Head of caudate nucleus (tissue), 42 donors: ENCODE measurements at regions not wholly inside any gene's neighbourhood (a gene's known extent, or its start where the extent isn't known, plus 50 kb on each side); places are given as distances from the start of the nearest gene placed in this dataset.

Experiments
- DNase-seq, 42 donors: peaks; one replicate each; pipeline versions ENCODE4 v3.0.0 to v3.0.0-alpha.2; 2020 to 2021; ENCODE audit warnings: mixed read lengths in 7 of 42
- intact Hi-C: fragments of 100-400 bp; cut with DNase I; formaldehyde crosslinking; loops from one replicate; pipeline ENCODE4 v1.15.0; 2022

DNA sequence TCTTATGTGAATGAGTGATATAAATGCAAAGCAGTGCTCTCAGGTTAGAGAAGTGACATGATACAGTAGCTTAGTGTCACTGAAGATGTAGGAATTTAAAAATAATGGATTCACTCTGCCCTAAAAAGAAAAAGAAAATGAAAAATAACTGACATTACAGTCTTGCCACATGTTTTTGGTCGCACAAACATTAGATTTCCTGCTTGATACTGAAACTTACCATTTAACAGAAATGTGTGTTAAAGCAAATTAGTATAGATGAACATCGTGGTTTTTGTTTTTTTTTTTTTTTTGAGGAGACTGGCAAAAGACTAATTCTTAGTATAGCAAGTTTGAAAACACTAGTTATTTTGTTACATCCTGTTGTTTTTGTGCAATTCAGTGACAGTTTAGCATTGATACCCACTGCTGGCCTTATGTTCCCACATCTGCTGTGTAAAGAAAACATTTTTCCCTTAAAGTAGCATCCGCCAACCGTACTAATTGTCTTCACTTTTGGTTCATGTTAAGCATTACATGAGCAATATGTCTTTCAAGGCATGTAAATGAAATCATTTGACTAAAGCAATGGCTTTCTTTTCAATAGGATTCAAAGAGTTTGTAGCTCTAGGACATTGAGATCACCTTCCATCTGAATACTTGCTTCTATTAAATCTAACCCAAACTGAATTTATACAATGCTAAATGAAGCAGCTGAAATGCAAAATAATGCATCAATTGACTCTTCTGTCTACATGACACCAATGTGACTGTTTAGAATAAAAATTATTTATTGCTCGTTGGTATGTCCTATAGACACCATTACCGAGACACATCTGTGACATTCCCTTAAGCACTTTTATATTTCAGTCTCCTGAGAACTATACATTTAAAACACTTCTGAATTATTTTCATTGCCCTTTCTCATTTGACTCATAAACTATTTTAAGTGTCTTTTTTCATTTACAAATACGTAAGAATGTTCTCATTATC, 859.1 kb downstream of the MAT2B start:
- DNase-seq, result no peak
- intact Hi-C loops, result no loop called here

- no peak for DNase-seq
These were observed 865.4 kb downstream of the MAT2B start for GRCh38 chr5:164370841-164371240.

DNA sequence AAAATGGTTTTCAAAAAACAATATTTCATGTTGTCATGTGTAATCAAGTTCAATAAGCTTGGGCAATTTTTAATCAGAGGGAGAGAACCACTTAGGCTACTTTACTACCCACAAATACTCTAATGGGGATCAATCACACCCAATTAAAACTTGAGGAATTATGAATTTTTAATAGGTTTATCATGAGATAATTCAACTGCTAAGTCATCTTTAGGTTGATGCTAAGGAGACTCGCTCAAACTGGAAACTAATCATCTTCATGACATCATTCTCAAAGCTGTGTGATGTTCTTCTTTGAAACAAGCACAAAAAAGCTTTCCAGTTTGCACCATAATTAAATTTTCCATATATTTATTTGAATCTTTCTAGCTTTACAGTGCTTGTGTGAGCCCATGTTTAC, 867.5 kb downstream of the MAT2B start:
- intact Hi-C loops, result no loop called here
- no peak for DNase-seq

More at GRCh38 chr5:164370841-164371240, 865.4 kb downstream of the MAT2B start:
- intact Hi-C loops, result no loop called here

DNA sequence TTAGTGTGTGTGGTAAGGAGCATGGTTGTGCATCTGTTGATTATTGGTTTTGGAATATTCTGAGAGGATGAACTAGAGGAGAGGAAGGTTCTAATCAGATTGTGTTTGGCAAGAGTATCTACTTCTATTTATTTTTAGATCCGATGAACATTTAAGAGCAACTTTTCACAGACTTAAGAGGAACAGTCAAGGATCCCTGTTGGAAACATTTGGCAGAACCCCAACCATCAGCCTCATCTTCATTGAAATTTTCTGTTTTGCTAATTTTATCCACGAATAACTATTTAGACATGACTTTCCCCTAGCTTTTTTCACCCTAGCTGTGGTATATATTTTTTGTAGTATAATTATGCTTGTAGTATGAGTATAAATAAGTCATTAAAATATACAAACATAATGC, 868.5 kb downstream of the MAT2B start:
- DNase-seq, result no peak
- intact Hi-C loops, result no loop called here

- no peak for DNase-seq
- intact Hi-C loops, result no loop called here
These were observed 869.6 kb downstream of the MAT2B start for GRCh38 chr5:164375051-164375450.

- no peak for DNase-seq
These were observed 871.4 kb downstream of the MAT2B start for GRCh38 chr5:164376843-164377242.

GRCh38 chr5:164377746-164378145, 872.3 kb downstream of the MAT2B start:
- no peak for DNase-seq
- intact Hi-C loops, result no loop called here

More at GRCh38 chr5:164376843-164377242, 871.4 kb downstream of the MAT2B start:
- intact Hi-C loops, result no loop called here

- intact Hi-C loops, result no loop called here
- no peak for DNase-seq
These were observed 878.2 kb downstream of the MAT2B start for GRCh38 chr5:164383662-164384061.

DNA sequence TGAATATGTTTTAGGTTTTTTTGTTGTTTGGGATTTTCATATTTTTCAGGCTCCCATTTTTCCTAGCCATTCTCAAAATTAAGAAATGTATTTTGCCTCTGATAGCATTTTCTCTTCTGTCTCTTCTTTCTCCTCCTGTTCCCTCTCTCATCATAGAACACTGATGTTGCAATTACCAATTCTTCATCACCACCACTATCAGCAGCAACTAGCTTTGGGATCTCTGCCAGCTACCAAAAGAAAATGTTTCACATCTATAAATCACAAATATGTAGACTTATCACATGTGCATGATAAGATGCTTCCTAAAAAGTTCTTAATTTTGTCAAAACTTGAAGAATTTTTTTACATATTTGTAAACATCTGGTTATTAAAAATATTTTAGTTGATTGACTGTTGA, 887.1 kb downstream of the MAT2B start:
- no peak for DNase-seq

GRCh38 chr5:164394686-164395194, 889.3 kb downstream of the MAT2B start:
- DNase-seq, result no peak
- intact Hi-C loops, result no loop called here

More for the DNA sequence above, 887.1 kb downstream of the MAT2B start:
- intact Hi-C loops, result no loop called here

- intact Hi-C loops, result no loop called here
- DNase-seq, result no peak
These were observed 907.1 kb downstream of the MAT2B start for GRCh38 chr5:164412531-164412930.

GRCh38 chr5:164420161-164420560, 914.7 kb downstream of the MAT2B start:
- DNase-seq, result no peak
- intact Hi-C loops, result no loop called here

DNA sequence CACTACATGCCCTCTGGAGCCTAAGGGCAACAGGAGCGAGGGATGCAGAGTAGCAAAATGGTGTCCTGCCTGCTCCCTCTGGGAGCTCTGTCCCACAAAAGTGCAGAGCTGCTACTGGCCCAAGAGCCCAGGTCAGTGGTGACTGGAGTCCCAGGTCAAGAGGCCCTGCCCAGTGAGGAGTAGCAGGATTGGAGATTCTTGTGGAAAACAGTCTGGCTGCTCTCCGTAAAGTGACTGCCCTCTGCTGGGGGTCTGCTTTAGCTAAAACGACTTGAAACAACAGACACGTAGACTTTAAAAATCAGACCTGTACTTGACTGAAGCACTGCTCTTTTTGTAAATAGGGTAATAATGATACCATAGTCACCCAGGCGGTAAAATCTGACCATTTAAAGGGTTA, 917.0 kb downstream of the MAT2B start:
- intact Hi-C loops, result no loop called here
- DNase-seq, result no peak

- intact Hi-C loops, result no loop called here
- no peak for DNase-seq
These were observed 926.4 kb downstream of the MAT2B start for GRCh38 chr5:164431634-164432304.

DNA sequence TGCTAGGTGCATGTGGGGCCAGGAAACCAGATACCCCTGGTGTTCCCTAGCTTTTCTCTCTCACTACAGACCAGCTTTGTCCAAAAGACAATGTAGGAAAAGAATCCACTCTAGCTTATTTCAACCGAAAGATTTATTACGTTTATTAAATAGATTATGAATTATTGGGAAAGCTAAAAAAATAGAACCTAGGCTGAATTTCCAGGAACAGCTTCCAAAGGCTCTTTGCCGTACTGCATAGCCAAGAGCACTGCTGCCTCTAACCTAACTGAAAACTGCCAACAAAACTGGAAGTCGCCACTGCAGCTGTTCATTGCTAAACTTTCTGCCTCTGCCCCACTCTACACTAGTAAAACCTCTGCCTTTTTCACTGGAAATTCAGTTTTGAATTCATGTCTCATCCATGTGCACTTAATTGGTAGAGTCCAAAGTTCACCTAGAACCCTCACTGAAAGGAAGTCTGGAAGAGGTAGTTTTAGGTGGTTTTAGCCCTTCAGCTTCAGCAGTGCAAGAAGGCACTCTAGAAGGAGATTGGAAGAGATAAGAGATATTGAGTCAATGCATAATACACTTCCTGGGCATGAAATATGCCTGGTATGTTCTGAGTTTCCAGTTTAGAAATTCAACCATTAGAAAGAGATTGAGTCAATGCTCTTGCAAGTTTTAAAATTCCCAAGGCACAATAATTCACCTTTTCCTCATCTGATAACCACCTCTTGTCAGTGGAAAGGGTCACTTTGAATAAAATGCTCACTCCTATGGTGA, 927.9 kb downstream of the MAT2B start:
- DNase-seq, result no peak
- intact Hi-C loops, result no loop called here

DNA sequence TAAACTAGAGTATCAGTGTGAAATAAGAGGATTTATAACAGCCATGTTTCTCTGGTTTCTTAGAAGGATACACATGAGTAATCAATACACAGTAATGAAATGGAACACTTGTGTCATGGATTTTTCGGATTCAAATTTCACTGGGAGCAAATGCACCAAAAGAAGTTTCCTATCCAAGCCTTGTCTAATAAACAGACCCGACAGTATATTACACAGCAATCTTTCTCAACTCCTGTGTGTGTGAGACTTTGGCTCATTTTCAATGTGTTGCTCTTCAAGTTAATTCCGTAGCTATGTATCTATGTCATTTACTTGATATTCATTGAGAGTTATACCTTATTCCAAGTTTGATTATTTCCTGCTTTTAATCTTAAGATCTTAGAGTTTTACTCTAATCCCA, 930.2 kb downstream of the MAT2B start:
- no peak for DNase-seq
- intact Hi-C loops, result no loop called here

GRCh38 chr5:164439799-164440198, 934.4 kb downstream of the MAT2B start:
- intact Hi-C loops, result no loop called here
- no peak for DNase-seq

- no peak for DNase-seq
These were observed 944.0 kb downstream of the MAT2B start for GRCh38 chr5:164449460-164449859.

DNA sequence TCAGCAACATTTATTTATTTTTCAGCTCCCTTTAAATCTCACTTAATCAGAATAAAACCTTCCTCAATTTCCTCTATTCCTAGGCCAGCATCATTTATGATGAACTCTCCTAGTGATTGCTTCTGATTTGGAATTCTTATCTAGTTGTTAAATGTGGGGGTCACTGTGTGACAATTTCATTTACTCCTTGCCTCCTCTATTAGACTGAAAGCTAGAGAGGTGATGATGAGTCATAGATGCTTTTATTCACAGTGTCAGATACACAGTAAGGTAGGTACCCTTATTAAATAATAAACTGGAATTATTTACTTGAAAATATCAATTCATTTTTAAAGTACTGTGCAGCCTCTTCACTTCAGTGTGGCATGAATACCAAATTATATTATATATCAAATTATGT, 960.6 kb downstream of the MAT2B start:
- intact Hi-C loops, result no loop called here
- no peak for DNase-seq

More at GRCh38 chr5:164449460-164449859, 944.0 kb downstream of the MAT2B start:
- intact Hi-C loops, result no loop called here
